ENCODE measurements at regions not wholly inside any gene's neighbourhood (a gene's known extent, or its start where the extent isn't known, plus 50 kb on each side); places are given as distances from the start of the nearest gene placed in this dataset.
"Not testable (repeated sequence)": the region's sequence is repeated elsewhere in the genome, so short reads cannot be mapped to it uniquely, and the experiment has no call there.

DNA sequence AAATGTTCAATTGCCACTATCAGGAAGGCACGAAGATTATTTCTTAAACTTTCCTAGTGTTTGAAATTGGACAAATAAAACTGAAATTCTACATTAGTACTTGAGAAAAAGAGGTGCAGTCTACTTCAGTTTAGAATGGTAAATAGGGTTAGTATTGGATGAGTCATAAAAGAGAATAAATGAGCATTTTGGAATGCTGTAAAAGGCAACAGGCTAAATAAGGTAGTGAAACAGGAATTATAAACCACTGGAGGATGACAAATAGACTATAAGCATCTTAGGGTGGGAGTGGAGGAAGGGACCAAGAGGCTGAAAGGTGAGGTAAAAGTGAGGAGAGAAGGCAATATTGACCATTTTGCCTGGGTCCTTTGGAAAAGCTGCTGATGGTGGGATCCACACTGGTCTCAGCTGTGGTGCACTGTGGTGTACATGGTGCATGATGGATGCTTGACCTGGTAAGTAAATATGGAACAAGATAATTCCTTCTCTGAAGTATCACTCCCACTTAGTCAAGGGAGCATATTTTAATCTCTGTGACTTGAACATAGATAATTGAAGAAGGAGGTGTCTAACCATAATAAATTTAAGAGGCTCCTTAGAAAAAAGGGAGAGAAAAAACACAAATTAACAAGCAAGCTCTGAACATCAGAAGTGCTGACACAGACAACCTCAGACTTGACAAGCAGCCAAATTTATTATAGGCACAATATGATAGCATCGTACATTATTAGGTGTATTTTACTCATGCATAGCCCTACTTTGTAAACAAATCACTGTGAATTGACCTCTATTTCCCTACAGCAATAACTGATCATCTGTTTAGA is 76.4 kb upstream of the SCIN start:
- TF ChIP-seq, protein P1, sequence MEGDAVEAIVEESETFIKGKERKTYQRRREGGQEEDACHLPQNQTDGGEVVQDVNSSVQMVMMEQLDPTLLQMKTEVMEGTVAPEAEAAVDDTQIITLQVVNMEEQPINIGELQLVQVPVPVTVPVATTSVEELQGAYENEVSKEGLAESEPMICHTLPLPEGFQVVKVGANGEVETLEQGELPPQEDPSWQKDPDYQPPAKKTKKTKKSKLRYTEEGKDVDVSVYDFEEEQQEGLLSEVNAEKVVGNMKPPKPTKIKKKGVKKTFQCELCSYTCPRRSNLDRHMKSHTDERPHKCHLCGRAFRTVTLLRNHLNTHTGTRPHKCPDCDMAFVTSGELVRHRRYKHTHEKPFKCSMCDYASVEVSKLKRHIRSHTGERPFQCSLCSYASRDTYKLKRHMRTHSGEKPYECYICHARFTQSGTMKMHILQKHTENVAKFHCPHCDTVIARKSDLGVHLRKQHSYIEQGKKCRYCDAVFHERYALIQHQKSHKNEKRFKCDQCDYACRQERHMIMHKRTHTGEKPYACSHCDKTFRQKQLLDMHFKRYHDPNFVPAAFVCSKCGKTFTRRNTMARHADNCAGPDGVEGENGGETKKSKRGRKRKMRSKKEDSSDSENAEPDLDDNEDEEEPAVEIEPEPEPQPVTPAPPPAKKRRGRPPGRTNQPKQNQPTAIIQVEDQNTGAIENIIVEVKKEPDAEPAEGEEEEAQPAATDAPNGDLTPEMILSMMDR (IDR thresholded peaks at IDR 0.05), result no peak
- TF ChIP-seq POLR2A (IDR thresholded peaks at IDR 0.05) (no peak), POLR2AphosphoS5 (IDR thresholded peaks at IDR 0.05) (no peak)
- intact Hi-C loops (cut with DNase I), result loop anchor here (10.0 kb wide), 1 partner anchor 429 kb away; no protein-coding TSS in a partner anchor
- H3K4me3 ChIP-seq, result no peak overlapping the region
- 70% methylated on average over 2 of the region's 2 CpGs for WGBS
- H3K27ac ChIP-seq, result no peak overlapping the region
- H3K9me3 ChIP-seq, result no peaks in the 10 kb centered on the region
- H3K27me3 ChIP-seq (replicated peaks; ENCODE audit: insufficient read depth), result no peaks in the 10 kb centered on the region
- no peaks in the 10 kb centered on the region for H3K4me1 ChIP-seq (replicated peaks)
- DNase-seq (ENCODE audit: low spot score), result no peak
- H3K36me3 ChIP-seq, result no peaks in the 10 kb centered on the region

DNA sequence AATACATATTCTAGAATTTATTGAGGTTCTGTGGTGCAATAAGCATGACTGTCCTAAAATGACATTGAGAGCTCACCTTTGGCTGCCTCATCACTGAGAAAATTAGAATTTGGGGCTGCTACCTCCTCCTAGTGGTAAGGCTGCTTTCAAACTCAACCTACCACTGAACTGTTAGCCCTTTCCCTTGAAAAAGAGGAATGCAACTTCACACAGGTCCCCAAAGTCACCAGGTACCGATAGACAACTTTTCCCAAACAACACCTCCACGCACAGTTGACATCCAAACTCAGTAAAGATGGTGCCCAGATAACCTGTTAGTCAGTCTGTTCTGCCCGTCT is 75.9 kb upstream of the SCIN start:
- Histone ChIP-seq H3K4me1 (replicated peaks) (no peaks in the 10 kb centered on the region), H3K9me3 (no peaks in the 10 kb centered on the region), H3K4me3 (no peak overlapping the region), H3K27me3 (replicated peaks; ENCODE audit: insufficient read depth) (no peaks in the 10 kb centered on the region), H3K36me3 (no peaks in the 10 kb centered on the region), H3K27ac (no peak overlapping the region)
- WGBS, result 88% methylated on average over 3 of the region's 3 CpGs
- DNase-seq (ENCODE audit: low spot score), result no peak
- TF ChIP-seq POLR2AphosphoS5 (IDR thresholded peaks at IDR 0.05) (no peak), POLR2A (IDR thresholded peaks at IDR 0.05) (no peak)
- TF ChIP-seq, protein P1 (IDR thresholded peaks at IDR 0.05), result no peak
- intact Hi-C loops (cut with DNase I), result loop anchor here (10.0 kb wide), 1 partner anchor 430 kb away; no protein-coding TSS in a partner anchor

DNA sequence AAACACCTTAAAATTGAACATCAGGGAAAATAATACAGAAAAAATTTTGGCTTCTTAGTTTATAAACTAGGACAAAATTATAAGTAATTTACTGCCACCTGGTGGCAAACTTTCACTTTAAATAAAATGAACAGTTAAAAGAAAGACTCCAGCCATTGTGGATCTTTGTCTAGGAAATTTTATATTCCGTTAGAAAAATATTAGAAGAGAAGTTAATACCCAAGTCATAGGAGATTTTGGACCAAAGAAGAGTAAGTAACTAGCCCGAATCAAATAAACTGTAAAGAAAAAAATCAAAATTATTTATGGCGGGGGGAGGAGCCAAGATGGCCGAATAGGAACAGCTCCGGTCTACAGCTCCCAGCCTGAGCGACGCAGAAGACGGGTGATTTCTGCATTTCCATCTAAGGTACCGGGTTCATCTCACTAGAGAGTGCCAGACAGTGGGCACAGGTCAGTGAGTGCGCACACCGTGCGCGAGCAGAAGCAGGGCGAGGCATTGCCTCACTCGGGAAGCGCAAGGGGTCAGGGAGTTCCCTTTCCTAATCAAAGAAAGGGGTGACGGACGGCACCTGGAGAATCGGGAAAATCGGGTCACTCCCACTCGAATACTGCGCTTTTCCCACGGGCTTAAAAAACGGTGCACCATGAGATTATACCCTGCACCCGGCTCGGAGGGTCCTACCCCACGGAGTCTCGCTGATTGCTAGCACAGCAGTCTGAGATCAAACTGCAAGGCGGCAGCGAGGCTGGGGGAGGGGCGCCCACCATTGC is 73.4 kb upstream of the SCIN start:
- TF ChIP-seq, protein P1 (IDR thresholded peaks at IDR 0.05), result peak in 3 of 4 experiments; percentile 37 to 49 (median 42)
- DNase-seq (ENCODE audit: low spot score), result peak; percentile 19
- not testable (repeated sequence) for H3K36me3 ChIP-seq; H3K9me3 ChIP-seq; H3K4me1 ChIP-seq (replicated peaks); H3K27me3 ChIP-seq (replicated peaks; ENCODE audit: insufficient read depth); H3K4me3 ChIP-seq; H3K27ac ChIP-seq
- intact Hi-C loops (cut with DNase I), result loop anchor here (2.0 to 10.0 kb wide), 2 partner anchors 30 to 432 kb away; no protein-coding TSS in a partner anchor
- 62% methylated on average over 12 of the region's 31 CpGs for WGBS

DNA sequence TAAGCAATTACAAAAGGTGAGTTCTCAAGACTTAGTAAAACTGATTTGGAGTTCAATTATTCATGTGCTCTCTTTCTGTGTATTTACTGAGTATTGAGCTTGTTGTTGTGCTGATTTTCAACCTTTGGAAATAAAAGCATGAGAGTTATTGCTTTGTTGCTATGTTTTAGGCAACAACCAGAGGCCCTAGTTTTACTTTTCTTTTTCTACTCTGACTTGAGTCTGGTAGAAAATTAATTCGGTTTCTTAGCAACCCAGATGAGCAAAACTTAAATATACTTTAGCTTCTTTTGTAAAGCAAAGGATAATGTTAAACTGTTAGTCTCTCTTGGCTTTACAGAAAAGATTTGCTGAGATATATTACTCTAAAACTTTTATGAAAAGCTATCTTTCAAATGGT is 66.4 kb upstream of the SCIN start:
- no peaks in the 10 kb centered on the region for H3K36me3 ChIP-seq
- TF ChIP-seq POLR2A (IDR thresholded peaks at IDR 0.05), result no peak
- no peak for TF ChIP-seq POLR2AphosphoS5 (IDR thresholded peaks at IDR 0.05)
- TF ChIP-seq, protein P1 (IDR thresholded peaks at IDR 0.05), result no peak
- no peaks in the 10 kb centered on the region for H3K4me1 ChIP-seq (replicated peaks)
- WGBS, result 28% methylated on average over 1 of the region's 1 CpG
- intact Hi-C loops (cut with DNase I), result no loop called here
- H3K27me3 ChIP-seq (replicated peaks; ENCODE audit: insufficient read depth), result no peaks in the 10 kb centered on the region
- no peak overlapping the region for H3K4me3 ChIP-seq
- H3K27ac ChIP-seq, result no peak overlapping the region
- no peak for DNase-seq (ENCODE audit: low spot score)
- H3K9me3 ChIP-seq, result no peaks in the 10 kb centered on the region

Measured in prostate gland (tissue), 2 donors.